CD4-positive, alpha-beta T cell (primary cell): ENCODE measurements at regions not wholly inside any gene's neighbourhood (a gene's known extent, or its start where the extent isn't known, plus 50 kb on each side); places are given as distances from the start of the nearest gene placed in this dataset.

Experiments used
- ATAC-seq: fragments of 200-7000 bp; cut with Tn5 transposase; one replicate; pipeline ENCODE4 v1.10.0; 2022; ENCODE audit warnings: mild to moderate bottlenecking; ENCODE audit not compliant: poor library complexity
- CTCF ChIA-PET: fragments of 350-600 bp; sonication (Branson Sonifier 250); formaldehyde crosslinking; loops from one replicate; lab custom pipeline; 2021; ENCODE audit warnings: antibody characterized with exemption, inconsistent platforms; lab: Charles Lee
- POLR2A ChIA-PET: fragments of 350-600 bp; sonication (Branson Sonifier 250); formaldehyde crosslinking; loops from one replicate; lab custom pipeline; 2021; ENCODE audit warnings: antibody characterized with exemption, inconsistent platforms; lab: Charles Lee
- DNase-seq, 14 experiments: peaks; one replicate each; pipeline ENCODE4 v3.0.0-alpha.2; 2013 to 2020; ENCODE audit warnings: mixed read lengths in 2 of 14
- H3K27ac ChIP-seq, 2 donors: one replicate each; pipeline versions ENCODE4 v1.5.1 to v1.7.0; 2013; ENCODE audit warnings: low read length in 2 of 2, low read depth in 1 of 2, mild to moderate bottlenecking in 1 of 2
- H3K27me3 ChIP-seq, 2 experiments: 1 replicate in 1 of 2; 2 replicates in 1 of 2; pipeline versions ENCODE4 v1.6.1 to v1.7.0; 2013; ENCODE audit warnings: low read length in 2 of 2, control low read depth in 1 of 2, mild to moderate bottlenecking in 1 of 2, moderate library complexity in 1 of 2; ENCODE audit not compliant: insufficient read depth in 2 of 2, control insufficient read depth in 1 of 2
- H3K36me3 ChIP-seq: one replicate; pipeline ENCODE4 v1.6.1; 2013; ENCODE audit warnings: low read length, control low read depth; ENCODE audit not compliant: insufficient read depth
- H3K4me1 ChIP-seq: one replicate; pipeline ENCODE4 v1.6.1; 2013; ENCODE audit warnings: low read length, control low read depth; ENCODE audit not compliant: insufficient read depth
- H3K4me3 ChIP-seq: one replicate; pipeline ENCODE4 v1.5.1; 2013; ENCODE audit warnings: mild to moderate bottlenecking, low read length, moderate library complexity
- H3K9me3 ChIP-seq, 2 experiments: 1 replicate in 1 of 2; 2 replicates in 1 of 2; pipeline versions ENCODE4 v1.6.1 to v1.7.0; 2013; ENCODE audit warnings: low read length in 2 of 2, mild to moderate bottlenecking in 2 of 2, control low read depth in 1 of 2, moderate library complexity in 1 of 2; ENCODE audit not compliant: control insufficient read depth in 1 of 2, insufficient read depth in 1 of 2
- H3K27ac Mint-ChIP-seq: one replicate; pipeline ENCODE4 v1.8.0; 2020; ENCODE audit warnings: mixed read lengths
- H3K27me3 Mint-ChIP-seq: one replicate; pipeline ENCODE4 v1.8.0; 2021; ENCODE audit warnings: mixed read lengths
- H3K36me3 Mint-ChIP-seq: one replicate; pipeline ENCODE4 v1.8.0; 2021; ENCODE audit warnings: low read depth, mixed read lengths
- H3K4me1 Mint-ChIP-seq: one replicate; pipeline ENCODE4 v1.8.0; 2021; ENCODE audit warnings: low read depth, mixed read lengths
- H3K4me3 Mint-ChIP-seq: one replicate; pipeline ENCODE4 v1.8.0; 2020; ENCODE audit warnings: mild to moderate bottlenecking, mixed read lengths
- H3K9me3 Mint-ChIP-seq: one replicate; pipeline ENCODE4 v1.8.0; 2020; ENCODE audit warnings: mixed read lengths
- CTCF ChIP-seq: fragments of 200-600 bp; IDR thresholded peaks from one replicate; pipeline ENCODE4 v1.8.0; 2022; ENCODE audit warnings: antibody characterized with exemption, mild to moderate bottlenecking
- intact Hi-C, 2 experiments: fragments of 100-400 bp; cut with DNase I in 1 of 2; cut with micrococcal nuclease in 1 of 2; formaldehyde crosslinking; loops; one replicate each; pipeline versions ENCODE4 v1.15.1 to v1.9.0; 2023 to 2025; cut with DNase I, micrococcal nuclease

- no peaks in the 10 kb centered on the region for H3K36me3 ChIP-seq
- TF ChIP-seq CTCF, result no peak
- DNase-seq, result no peak
- H3K27ac ChIP-seq, result no peak overlapping the region
- peaks cover 42 to 52% of the 10 kb centered on the region in 2 experiments for H3K27me3 ChIP-seq
- H3K4me3 Mint-ChIP-seq, result no peak overlapping the region
- no peaks in the 10 kb centered on the region for H3K36me3 Mint-ChIP-seq
- H3K4me3 ChIP-seq, result no peak overlapping the region
- no peak overlapping the region for H3K27ac Mint-ChIP-seq
- H3K27me3 Mint-ChIP-seq, result peaks cover 78% of the 10 kb centered on the region
- CTCF ChIA-PET, result interaction anchor here (1.2 kb wide), 1 partner anchor 40 kb away, joined by 3 read pairs; no protein-coding TSS in a partner anchor
- POLR2A ChIA-PET, result no interaction called here
- no peaks in the 10 kb centered on the region for H3K9me3 Mint-ChIP-seq
- ATAC-seq, result no peak
- H3K9me3 ChIP-seq, result peaks cover 0 to 9% of the 10 kb centered on the region in 2 experiments
- peaks cover 5% of the 10 kb centered on the region for H3K4me1 Mint-ChIP-seq
- H3K4me1 ChIP-seq, result peaks cover 18% of the 10 kb centered on the region
- intact Hi-C loops, result no loop called here
Measured at GRCh38 chr15:89396723-89397652, 62.4 kb upstream of the POLG start.

- H3K27me3 Mint-ChIP-seq, result peaks cover 73% of the 10 kb centered on the region
- no peak overlapping the region for H3K27ac Mint-ChIP-seq
- H3K9me3 ChIP-seq, result peaks cover 0 to 9% of the 10 kb centered on the region in 2 experiments
Measured at GRCh38 chr15:89395996-89396395, 61.4 kb upstream of the POLG start.

GRCh38 chr15:89395461-89395871 is 60.8 kb upstream of the POLG start:
- peaks cover 14% of the 10 kb centered on the region for H3K4me1 ChIP-seq
- H3K4me3 ChIP-seq, result no peak overlapping the region
- peaks cover 73% of the 10 kb centered on the region for H3K27me3 Mint-ChIP-seq

More at GRCh38 chr15:89395996-89396395, 61.4 kb upstream of the POLG start:
- ChIA-PET CTCF (no interaction called here), POLR2A (no interaction called here)
- H3K4me1 Mint-ChIP-seq, result peaks cover 5% of the 10 kb centered on the region
- Histone ChIP-seq H3K36me3 (no peaks in the 10 kb centered on the region), H3K27me3 (peaks cover 37 to 42% of the 10 kb centered on the region in 2 experiments), H3K27ac (no peak overlapping the region), H3K4me1 (peaks cover 16% of the 10 kb centered on the region), H3K4me3 (no peak overlapping the region)
- no peaks in the 10 kb centered on the region for H3K9me3 Mint-ChIP-seq
- TF ChIP-seq CTCF, result no peak
- no peaks in the 10 kb centered on the region for H3K36me3 Mint-ChIP-seq
- intact Hi-C loops, result no loop called here
- ATAC-seq (no peak), DNase-seq (peak in 2 of 14 experiments; percentile 25 to 44)
- H3K4me3 Mint-ChIP-seq, result no peak overlapping the region

More at GRCh38 chr15:89395461-89395871, 60.8 kb upstream of the POLG start:
- Histone ChIP-seq H3K27ac (no peak overlapping the region), H3K36me3 (no peaks in the 10 kb centered on the region), H3K9me3 (peaks cover 0 to 9% of the 10 kb centered on the region in 2 experiments), H3K27me3 (peaks cover 32 to 37% of the 10 kb centered on the region in 2 experiments)
- H3K4me3 Mint-ChIP-seq, result no peak overlapping the region
- POLR2A ChIA-PET, result no interaction called here
- no peaks in the 10 kb centered on the region for H3K9me3 Mint-ChIP-seq
- CTCF ChIA-PET, result no interaction called here
- intact Hi-C loops, result no loop called here
- H3K27ac Mint-ChIP-seq, result no peak overlapping the region
- no peak for ATAC-seq
- no peaks in the 10 kb centered on the region for H3K36me3 Mint-ChIP-seq
- TF ChIP-seq CTCF, result no peak
- DNase-seq, result peak in 1 of 14 experiments; percentile 44
- peaks cover 5% of the 10 kb centered on the region for H3K4me1 Mint-ChIP-seq
